A549 (cell line): ENCODE measurements at regions not wholly inside any gene's neighbourhood (a gene's known extent, or its start where the extent isn't known, plus 50 kb on each side); places are given as distances from the start of the nearest gene placed in this dataset.

Experiments used
- ATAC-seq, 2 experiments: fragments of 200-7000 bp in 1 of 2; fragments of >200 bp in 1 of 2; cut with Nextera tagmentation in 1 of 2; cut with Tn5 transposase in 1 of 2; 3 replicates each; pipeline versions ENCODE4 v1.8.0 to v1.9.1; 2018 to 2020; ENCODE audit warnings: mild to moderate bottlenecking in 1 of 2, moderate library complexity in 1 of 2
- CTCF ChIA-PET: fragments of 300-600 bp; sonication (Branson Sonifier 250); formaldehyde crosslinking; extraction: SDS; loops from one replicate; lab custom pipeline; 2021; ENCODE audit warnings: antibody characterized with exemption, inconsistent platforms; lab: Yijun Ruan, JAX
- POLR2A ChIA-PET: fragments of 350-600 bp; formaldehyde crosslinking; extraction: SDS; loops from one replicate; lab custom pipeline; 2021; ENCODE audit warnings: antibody characterized with exemption, inconsistent platforms; lab: Yijun Ruan, JAX
- DNase-seq, 2 experiments: peaks; one replicate each; pipeline versions ENCODE4 v3.0.0 to v3.0.0-alpha.2; 2011 to 2016; ENCODE audit warnings: low read depth in 1 of 2, low spot score in 1 of 2
- FAIRE-seq: peaks from 2 replicates; lab custom pipeline; 2011; peaks lifted over from hg19 to GRCh38; lab: Jason Lieb, UNC
- H3K27ac ChIP-seq, 2 experiments: fragments of >200 bp; sonication (Bioruptor Twin); formaldehyde crosslinking; 3 replicates each; pipeline ENCODE4 v1.5.1; 2016 to 2017
- H3K4me1 ChIP-seq: fragments of >200 bp; sonication (Bioruptor Twin); formaldehyde crosslinking; 3 replicates; pipeline ENCODE4 v1.6.1; 2016
- H3K4me2 ChIP-seq: fragments of >200 bp; sonication (Bioruptor Twin); formaldehyde crosslinking; 3 replicates; pipeline ENCODE4 v1.6.1; 2016
- H3K4me3 ChIP-seq: fragments of >200 bp; sonication (Bioruptor Twin); formaldehyde crosslinking; 3 replicates; pipeline ENCODE4 v1.5.1; 2016
- H3K9me3 ChIP-seq: fragments of >200 bp; sonication (Bioruptor Twin); formaldehyde crosslinking; 3 replicates; pipeline ENCODE4 v1.6.1; 2016
- ATOH8 ChIP-seq: fragments of 250-450 bp; sonication (Bioruptor Pico); IDR thresholded peaks from 2 replicates; pipeline ENCODE4 v1.5.0; 2020; ENCODE audit warnings: low read depth, mild to moderate bottlenecking, moderate library complexity
- BCL3 ChIP-seq: fragments of >200 bp; sonication (Bioruptor Twin); formaldehyde crosslinking; IDR thresholded peaks from 3 replicates; pipeline ENCODE4 v1.6.1; 2016
- CBX8 ChIP-seq: fragments of 200-600 bp; sonication (generic); IDR thresholded peaks from 2 replicates; pipeline ENCODE4 v1.6.1; 2016
- E2F6 ChIP-seq: IDR thresholded peaks from 2 replicates; pipeline ENCODE4 v1.6.1; 2012; ENCODE audit warnings: low read depth, borderline replicate concordance
- EHF ChIP-seq: fragments of 250-450 bp; sonication (Bioruptor Pico); IDR thresholded peaks from 2 replicates; pipeline ENCODE4 v1.5.0; 2020; ENCODE audit warnings: mild to moderate bottlenecking
- EP300 ChIP-seq, 2 experiments: fragments of >200 bp; sonication (Bioruptor Twin); formaldehyde crosslinking; IDR thresholded peaks; 2 replicates in 1 of 2; 3 replicates in 1 of 2; pipeline ENCODE4 v1.6.1; 2016 to 2017
- ESRRA ChIP-seq: fragments of 150-350 bp; IDR thresholded peaks from 2 replicates; pipeline ENCODE4 v1.6.1; 2014; ENCODE audit warnings: mild to moderate bottlenecking, low read length, borderline replicate concordance
- FOSL2 ChIP-seq, 2 experiments: fragments of 450-650 bp in 1 of 2; fragments of >200 bp in 1 of 2; sonication (Bioruptor Twin) in 1 of 2; formaldehyde crosslinking; IDR thresholded peaks; 2 replicates each; pipeline versions ENCODE4 v1.5.0 to v1.6.1; 2016 to 2020; ENCODE audit warnings: mild to moderate bottlenecking in 1 of 2, moderate library complexity in 1 of 2
- HES2 ChIP-seq: fragments of >200 bp; sonication (Bioruptor Twin); formaldehyde crosslinking; IDR thresholded peaks from 2 replicates; pipeline ENCODE4 v1.6.1; 2016
- HMGXB4 ChIP-seq: fragments of 250-450 bp; sonication (Bioruptor Pico); IDR thresholded peaks from 2 replicates; pipeline ENCODE4 v1.5.0; 2021; ENCODE audit warnings: mild to moderate bottlenecking, moderate library complexity, borderline replicate concordance
- HOXA7 ChIP-seq: fragments of 250-450 bp; sonication (Bioruptor Pico); IDR thresholded peaks from 2 replicates; pipeline ENCODE4 v1.5.0; 2020; ENCODE audit warnings: mild to moderate bottlenecking, moderate library complexity
- JUNB ChIP-seq: fragments of >200 bp; sonication (Bioruptor Twin); formaldehyde crosslinking; IDR thresholded peaks from 2 replicates; pipeline ENCODE4 v1.6.1; 2016
- MAZ ChIP-seq: fragments of 150-350 bp; IDR thresholded peaks from 2 replicates; pipeline ENCODE4 v1.6.1; 2014; ENCODE audit warnings: antibody characterized with exemption, low read depth, low read length, borderline replicate concordance
- MYC ChIP-seq: IDR thresholded peaks from 2 replicates; pipeline ENCODE4 v1.6.1; 2012; ENCODE audit warnings: mild to moderate bottlenecking, inconsistent platforms, low read length, improper control_type of control experiment, borderline replicate concordance
- PHF8 ChIP-seq: fragments of 200-600 bp; sonication (generic); IDR thresholded peaks from 2 replicates; pipeline ENCODE4 v1.6.1; 2016; ENCODE audit warnings: low read depth, mild to moderate bottlenecking, antibody characterized with exemption, moderate library complexity, borderline replicate concordance
- POLR2AphosphoS2 ChIP-seq: conservative IDR thresholded peaks from 2 replicates; pipeline ENCODE4 v1.6.1; 2012; ENCODE audit warnings: low read length, improper control_type of control experiment, inconsistent platforms
- RAD21 ChIP-seq, 2 experiments: fragments of >200 bp in 1 of 2; sonication (Bioruptor Twin) in 1 of 2; formaldehyde crosslinking in 1 of 2; IDR thresholded peaks in 1 of 2; conservative IDR thresholded peaks in 1 of 2; 2 replicates in 1 of 2; 3 replicates in 1 of 2; pipeline ENCODE4 v1.6.1; 2012 to 2018; ENCODE audit warnings: inconsistent platforms in 1 of 2
- RARB ChIP-seq: fragments of 250-450 bp; sonication (Bioruptor Pico); IDR thresholded peaks from 2 replicates; pipeline ENCODE4 v1.8.0; 2021; ENCODE audit warnings: mild to moderate bottlenecking, moderate library complexity
- RCOR1 ChIP-seq: fragments of 150-350 bp; IDR thresholded peaks from 2 replicates; pipeline ENCODE4 v1.6.1; 2014; ENCODE audit warnings: antibody characterized with exemption, low read length, low read depth
- RFX5 ChIP-seq: fragments of 450-650 bp; IDR thresholded peaks from 2 replicates; pipeline ENCODE4 v1.7.1; 2014; ENCODE audit warnings: antibody characterized with exemption, mild to moderate bottlenecking, moderate library complexity
- RNF2 ChIP-seq: fragments of 200-600 bp; sonication (generic); IDR thresholded peaks from 2 replicates; pipeline ENCODE4 v1.6.1; 2016; ENCODE audit warnings: low read depth, mild to moderate bottlenecking, antibody characterized with exemption, moderate library complexity, borderline replicate concordance
- SMC3 ChIP-seq: fragments of >200 bp; sonication (Bioruptor Twin); formaldehyde crosslinking; IDR thresholded peaks from 3 replicates; pipeline ENCODE4 v1.6.1; 2018; ENCODE audit warnings: inconsistent platforms
- TP53 ChIP-seq: fragments of 250-450 bp; sonication (Bioruptor Pico); IDR thresholded peaks from 2 replicates; pipeline ENCODE4 v1.5.0; 2021; ENCODE audit warnings: mild to moderate bottlenecking, moderate library complexity
- USF2 ChIP-seq: fragments of 450-650 bp; IDR thresholded peaks from 2 replicates; pipeline ENCODE4 v1.6.1; 2014; ENCODE audit warnings: antibody characterized with exemption
- WGBS: methylation state at CpG from one replicate; pipeline ENCODE4 v1.1.6; 2017; ENCODE audit errors: missing lambda C conversion rate; 5-methylcytosine and 5-hydroxymethylcytosine counted together

GRCh38 chr4:18570370-18570769, 548.8 kb upstream of the LCORL start:
- no peak for FAIRE-seq

GRCh38 chr4:18568600-18568999, 547.0 kb upstream of the LCORL start:
- no peak overlapping the region for H3K27ac ChIP-seq
- DNase-seq, result no peak
- H3K4me3 ChIP-seq, result no peak overlapping the region
- H3K4me1 ChIP-seq, result no peaks in the 10 kb centered on the region
- POLR2A ChIA-PET, result no interaction called here
- WGBS, result 0% methylated on average over 2 of the region's 2 CpGs
- CTCF ChIA-PET, result interaction anchor here (1.4 kb wide), 1 partner anchor 11 kb away, joined by 4 read pairs; no protein-coding TSS in a partner anchor
- no peak for FAIRE-seq
- H3K4me2 ChIP-seq, result no peak overlapping the region
- H3K9me3 ChIP-seq, result no peaks in the 10 kb centered on the region
- ATAC-seq, result no peak
- TF ChIP-seq HES2 (no peak), FOSL2 (IDR thresholded peaks at IDR 0.05) (no peak), FOSL2 (CRISPR knock-in tag; IDR thresholded peaks at IDR 0.05) (no peak), SMC3 (no peak), PHF8 (no peak), RARB (CRISPR knock-in tag) (no peak), CBX8 (no peak), POLR2AphosphoS2 (no peak), MAZ (no peak), RCOR1 (no peak), MYC (no peak), RFX5 (no peak), HOXA7 (CRISPR knock-in tag) (no peak), RNF2 (no peak), ESRRA (no peak)

More at GRCh38 chr4:18570370-18570769, 548.8 kb upstream of the LCORL start:
- CTCF ChIA-PET, result no interaction called here
- H3K9me3 ChIP-seq, result no peaks in the 10 kb centered on the region
- WGBS, result 7% methylated on average over 3 of the region's 3 CpGs
- H3K4me3 ChIP-seq, result no peak overlapping the region
- no peaks in the 10 kb centered on the region for H3K4me1 ChIP-seq
- ATAC-seq, result no peak
- no peak overlapping the region for H3K4me2 ChIP-seq
- TF ChIP-seq EP300 (IDR thresholded peaks at IDR 0.05) (no peak), HOXA7 (CRISPR knock-in tag) (no peak), BCL3 (no peak), USF2 (no peak), MAZ (no peak), EHF (CRISPR knock-in tag) (no peak), E2F6 (no peak), TP53 (CRISPR knock-in tag) (no peak), JUNB (no peak), ESRRA (no peak), RAD21 (conservative IDR thresholded peaks at IDR 0.05 in 1 of 2, IDR thresholded peaks at IDR 0.05 in 1 of 2) (no peak), RFX5 (no peak), HES2 (no peak), HMGXB4 (CRISPR knock-in tag) (no peak), ATOH8 (CRISPR knock-in tag) (no peak)
- DNase-seq, result no peak
- POLR2A ChIA-PET, result no interaction called here
- no peak overlapping the region for H3K27ac ChIP-seq
